ENCODE measurements at regions not wholly inside any gene's neighbourhood (a gene's known extent, or its start where the extent isn't known, plus 50 kb on each side); places are given as distances from the start of the nearest gene placed in this dataset.

- TF ChIP-seq POLR2A (IDR thresholded peaks at IDR 0.05) = no peak
- TF ChIP-seq CTCF (IDR thresholded peaks at IDR 0.05) = no peak
- no peak for TF ChIP-seq EP300 (IDR thresholded peaks at IDR 0.05)
Measured at GRCh38 chr14:98140862-98141530, 1131.0 kb downstream of the BCL11B start.
